ENCODE measurements at regions not wholly inside any gene's neighbourhood (a gene's known extent, or its start where the extent isn't known, plus 50 kb on each side); places are given as distances from the start of the nearest gene placed in this dataset.
A peak's percentile ranks its signal among the peaks of the same experiment; 100 is the strongest.

GRCh38 chr3:72494130-72494529, 354.1 kb downstream of the SHQ1 start:
- Histone ChIP-seq H3K27ac (no peak overlapping the region), H3K27me3 (no peaks in the 10 kb centered on the region), H3K9me3 (no peaks in the 10 kb centered on the region), H3K4me3 (no peak overlapping the region), H3K36me3 (no peaks in the 10 kb centered on the region), H3K4me1 (no peaks in the 10 kb centered on the region)
- 100% methylated on average over 1 of the region's 4 CpGs for WGBS (ENCODE audit: insufficient coverage, low coverage, low lambda C conversion rate, missing lambda C conversion rate)
- ATAC-seq: no peak
- TF ChIP-seq CTCF (IDR thresholded peaks at IDR 0.05) (no peak), POLR2A (IDR thresholded peaks at IDR 0.05) (no peak)
- intact Hi-C loops (cut with DNase I): no loop called here
- no peak for DNase-seq

- 100% methylated on average over 1 of the region's 2 CpGs for WGBS (ENCODE audit: insufficient coverage, low coverage, low lambda C conversion rate, missing lambda C conversion rate)
- Histone ChIP-seq H3K36me3 (no peaks in the 10 kb centered on the region), H3K4me3 (no peak overlapping the region), H3K27ac (no peak overlapping the region), H3K4me1 (no peaks in the 10 kb centered on the region), H3K27me3 (no peaks in the 10 kb centered on the region), H3K9me3 (no peaks in the 10 kb centered on the region)
- intact Hi-C loops (cut with DNase I): no loop called here
- ATAC-seq: peak in 2 of 4 donors; percentile 11 to 75
- TF ChIP-seq CTCF (IDR thresholded peaks at IDR 0.05) (no peak), POLR2A (IDR thresholded peaks at IDR 0.05) (no peak)
- DNase-seq: peak in 2 of 3 donors; percentile 28
Observed at GRCh38 chr3:72492240-72492639, 356.0 kb downstream of the SHQ1 start.

- intact Hi-C loops (cut with DNase I): no loop called here
- no peak for DNase-seq
- Histone ChIP-seq H3K4me1 (no peaks in the 10 kb centered on the region), H3K9me3 (no peaks in the 10 kb centered on the region), H3K27me3 (no peaks in the 10 kb centered on the region), H3K4me3 (no peak overlapping the region), H3K36me3 (no peaks in the 10 kb centered on the region), H3K27ac (no peak overlapping the region)
- TF ChIP-seq POLR2A (IDR thresholded peaks at IDR 0.05) (no peak), CTCF (IDR thresholded peaks at IDR 0.05) (no peak)
- 62% methylated on average over 2 of the region's 6 CpGs for WGBS (ENCODE audit: insufficient coverage, low coverage, low lambda C conversion rate, missing lambda C conversion rate)
- peak in 1 of 4 donors; percentile 31 for ATAC-seq
Observed at GRCh38 chr3:72490688-72491435, 357.4 kb downstream of the SHQ1 start.

GRCh38 chr3:72489901-72490300, 358.3 kb downstream of the SHQ1 start:
- no peak for DNase-seq
- intact Hi-C loops (cut with DNase I): no loop called here
- H3K4me3 ChIP-seq: no peak overlapping the region
- H3K27me3 ChIP-seq: no peaks in the 10 kb centered on the region
- H3K27ac ChIP-seq: no peak overlapping the region
- 85% methylated on average over 6 of the region's 7 CpGs for WGBS (ENCODE audit: insufficient coverage, low coverage, low lambda C conversion rate, missing lambda C conversion rate)
- H3K9me3 ChIP-seq: no peaks in the 10 kb centered on the region
- no peaks in the 10 kb centered on the region for H3K4me1 ChIP-seq
- no peak for TF ChIP-seq POLR2A (IDR thresholded peaks at IDR 0.05)
- no peak for TF ChIP-seq CTCF (IDR thresholded peaks at IDR 0.05)
- H3K36me3 ChIP-seq: no peaks in the 10 kb centered on the region
- no peak for ATAC-seq

- no peak for ATAC-seq
- 85% methylated on average over 5 of the region's 5 CpGs for WGBS (ENCODE audit: insufficient coverage, low coverage, low lambda C conversion rate, missing lambda C conversion rate)
- TF ChIP-seq CTCF (IDR thresholded peaks at IDR 0.05) (no peak), POLR2A (IDR thresholded peaks at IDR 0.05) (no peak)
- intact Hi-C loops (cut with DNase I): no loop called here
- Histone ChIP-seq H3K9me3 (no peaks in the 10 kb centered on the region), H3K36me3 (no peaks in the 10 kb centered on the region), H3K4me1 (no peaks in the 10 kb centered on the region), H3K27me3 (no peaks in the 10 kb centered on the region), H3K4me3 (no peak overlapping the region), H3K27ac (no peak overlapping the region)
- DNase-seq: no peak
Observed at GRCh38 chr3:72488738-72489035, 359.6 kb downstream of the SHQ1 start.

Measured in right lobe of liver (tissue), 6 donors.